22Rv1 (cell line): ENCODE measurements at regions not wholly inside any gene's neighbourhood (a gene's known extent, or its start where the extent isn't known, plus 50 kb on each side); places are given as distances from the start of the nearest gene placed in this dataset.

Experiments
- ZFX ChIP-seq: fragments of 450-650 bp; IDR thresholded peaks from 2 replicates; pipeline ENCODE4 v1.6.1; 2017; ENCODE audit warnings: antibody characterized with exemption, borderline replicate concordance
- TF ChIP-seq, protein P1 (sequence below): fragments of 450-650 bp; IDR thresholded peaks from 2 replicates; pipeline ENCODE4 v1.5.1; 2017; ENCODE audit warnings: mild to moderate bottlenecking

DNA sequence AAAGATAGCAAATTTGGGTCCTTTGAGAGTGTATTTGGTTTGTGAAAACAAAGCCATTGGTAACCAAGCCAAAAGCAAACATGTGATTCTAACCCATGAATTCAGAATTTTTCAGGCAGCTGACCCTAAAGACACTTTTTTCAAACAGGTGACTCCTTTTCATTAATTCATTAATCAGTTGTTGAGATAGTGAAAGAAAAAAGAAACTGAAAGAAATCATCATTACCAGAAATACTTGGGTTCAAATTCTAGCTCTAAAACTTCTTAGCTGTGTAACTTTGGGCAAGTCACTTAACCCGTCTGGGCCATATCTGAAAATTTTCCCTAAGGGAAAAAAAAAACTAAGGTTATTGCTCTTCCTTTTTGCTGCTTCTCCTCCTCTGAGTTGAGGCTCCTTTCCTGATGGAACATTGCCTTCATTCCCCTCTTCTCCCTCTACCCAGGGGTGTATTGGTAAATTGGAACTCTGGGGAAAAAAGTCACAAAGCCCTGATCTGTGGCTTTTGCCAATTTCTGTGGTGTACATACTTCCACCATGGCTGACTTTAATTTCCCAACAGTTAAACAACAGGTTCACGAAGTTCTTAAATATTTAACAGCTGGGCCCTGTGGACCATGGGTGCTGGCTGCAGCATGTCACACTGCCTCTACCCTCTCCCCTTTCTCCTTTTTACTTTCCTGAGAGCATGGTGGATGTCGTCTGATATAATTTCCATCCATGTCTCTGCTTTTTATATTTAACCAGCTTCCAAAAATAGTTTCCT, 120.3 kb downstream of the ASB7 start:
- TF ChIP-seq, protein P1, sequence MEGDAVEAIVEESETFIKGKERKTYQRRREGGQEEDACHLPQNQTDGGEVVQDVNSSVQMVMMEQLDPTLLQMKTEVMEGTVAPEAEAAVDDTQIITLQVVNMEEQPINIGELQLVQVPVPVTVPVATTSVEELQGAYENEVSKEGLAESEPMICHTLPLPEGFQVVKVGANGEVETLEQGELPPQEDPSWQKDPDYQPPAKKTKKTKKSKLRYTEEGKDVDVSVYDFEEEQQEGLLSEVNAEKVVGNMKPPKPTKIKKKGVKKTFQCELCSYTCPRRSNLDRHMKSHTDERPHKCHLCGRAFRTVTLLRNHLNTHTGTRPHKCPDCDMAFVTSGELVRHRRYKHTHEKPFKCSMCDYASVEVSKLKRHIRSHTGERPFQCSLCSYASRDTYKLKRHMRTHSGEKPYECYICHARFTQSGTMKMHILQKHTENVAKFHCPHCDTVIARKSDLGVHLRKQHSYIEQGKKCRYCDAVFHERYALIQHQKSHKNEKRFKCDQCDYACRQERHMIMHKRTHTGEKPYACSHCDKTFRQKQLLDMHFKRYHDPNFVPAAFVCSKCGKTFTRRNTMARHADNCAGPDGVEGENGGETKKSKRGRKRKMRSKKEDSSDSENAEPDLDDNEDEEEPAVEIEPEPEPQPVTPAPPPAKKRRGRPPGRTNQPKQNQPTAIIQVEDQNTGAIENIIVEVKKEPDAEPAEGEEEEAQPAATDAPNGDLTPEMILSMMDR, result no peak
- TF ChIP-seq ZFX, result no peak
